AG09319 (cell line): ENCODE measurements at regions not wholly inside any gene's neighbourhood (a gene's known extent, or its start where the extent isn't known, plus 50 kb on each side); places are given as distances from the start of the nearest gene placed in this dataset.

Source experiments
- DNase-seq: peaks from one replicate; pipeline ENCODE4 v3.0.0-alpha.2; 2010; ENCODE audit warnings: low read depth; ENCODE audit errors: extremely low read depth
- CTCF ChIP-seq: IDR thresholded peaks from 2 replicates; pipeline ENCODE4 v1.5.1; 2011; ENCODE audit warnings: low read depth, mild to moderate bottlenecking, inconsistent platforms, low read length, moderate library complexity

DNA sequence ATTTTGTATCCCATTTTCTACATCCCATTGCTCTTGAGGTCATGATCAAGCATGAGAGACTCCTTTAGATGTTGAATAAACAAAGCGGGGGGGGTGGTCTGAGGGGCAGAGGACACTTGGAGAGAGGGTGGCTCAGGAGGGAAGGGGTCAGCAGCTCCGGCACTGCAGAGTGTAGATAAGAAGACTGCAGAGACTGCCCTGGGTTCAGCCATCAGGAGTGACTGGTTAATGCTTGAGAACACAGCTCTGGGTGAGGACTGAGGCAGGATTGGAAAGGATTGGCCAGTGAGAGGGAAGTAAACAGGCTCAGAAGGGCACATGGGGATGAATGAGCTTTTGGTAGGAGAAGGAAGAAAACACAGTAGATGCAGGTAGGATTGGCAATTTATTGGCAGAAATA, 205.3 kb upstream of the CNR1 start:
- no peak for TF ChIP-seq CTCF
- DNase-seq = no peak

GRCh38 chr6:88370127-88370710, 204.1 kb upstream of the CNR1 start:
- DNase-seq = no peak
- TF ChIP-seq CTCF = no peak

DNA sequence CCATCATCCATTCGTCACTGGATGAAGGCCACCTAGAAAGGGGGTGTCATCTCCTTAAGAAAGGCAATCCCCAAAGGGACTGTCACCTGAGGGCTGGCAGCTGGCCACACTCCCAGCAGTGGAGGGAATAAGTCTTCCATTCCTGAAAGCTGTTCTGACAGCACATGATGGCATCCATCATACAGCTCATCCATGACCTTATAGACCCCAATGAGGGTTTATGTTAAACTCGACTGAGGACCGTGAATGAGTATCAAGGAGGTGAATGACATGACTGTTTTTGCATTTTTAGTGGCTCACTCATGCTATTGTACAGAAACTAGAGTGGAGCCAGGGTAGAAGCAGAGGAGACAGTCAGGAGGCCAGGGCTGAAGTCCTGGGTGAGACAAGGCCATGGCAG, 203.1 kb upstream of the CNR1 start:
- TF ChIP-seq CTCF = no peak
- no peak for DNase-seq

GRCh38 chr6:88368071-88368787, 202.1 kb upstream of the CNR1 start:
- no peak for TF ChIP-seq CTCF
- DNase-seq = no peak

- no peak for TF ChIP-seq CTCF
- no peak for DNase-seq
Observed at GRCh38 chr6:88367248-88367647, 201.1 kb upstream of the CNR1 start.

DNA sequence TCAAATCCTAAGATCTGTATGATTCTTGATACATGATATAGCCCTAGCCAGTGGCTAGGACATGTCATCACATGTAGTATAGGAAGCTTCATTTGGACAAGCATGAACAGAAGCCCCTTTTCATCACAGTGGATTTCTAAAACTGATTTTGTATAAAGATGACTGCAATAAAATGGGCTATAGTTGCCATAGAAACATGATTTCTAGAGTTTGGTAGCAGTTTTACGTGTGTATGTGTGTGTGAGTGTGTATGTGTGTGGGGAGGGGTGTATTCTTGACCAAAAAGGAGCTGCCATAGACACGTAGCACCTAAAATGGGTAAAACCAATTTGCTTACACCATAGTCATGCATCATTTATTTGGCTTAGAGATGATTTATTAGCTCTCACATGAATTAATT, 200.5 kb upstream of the CNR1 start:
- no peak for DNase-seq
- no peak for TF ChIP-seq CTCF

DNA sequence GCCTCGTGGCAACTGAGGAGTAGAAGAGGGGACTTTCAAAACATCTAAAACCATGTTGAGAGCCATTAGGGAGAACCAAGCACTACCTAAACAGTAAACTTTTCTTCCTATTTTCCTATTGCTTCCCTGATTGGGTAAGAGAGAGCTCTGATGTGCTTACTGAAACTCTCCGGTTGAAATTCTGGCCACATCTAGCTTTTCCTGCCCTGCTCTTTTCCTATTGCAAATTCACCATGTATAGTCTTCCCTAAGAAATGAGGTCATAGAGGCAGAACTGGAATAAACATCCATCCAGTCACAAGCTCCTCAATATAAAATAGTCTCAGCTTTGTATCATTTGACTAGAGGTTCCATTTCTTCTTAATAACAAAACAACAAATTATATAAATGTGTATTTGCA, 199.5 kb upstream of the CNR1 start:
- no peak for DNase-seq
- no peak for TF ChIP-seq CTCF
